Endothelial cell of umbilical vein (primary cell): ENCODE measurements at regions not wholly inside any gene's neighbourhood (a gene's known extent, or its start where the extent isn't known, plus 50 kb on each side); places are given as distances from the start of the nearest gene placed in this dataset.

Experiments
- BruUV-seq: library from RNA; stranded (reverse); fragments of 400-500 nt; replicated peaks from 2 replicates; lab custom pipeline; 2021; lab: Mats Ljungman, UMichigan
- CTCF ChIA-PET: fragments of 300-600, 350-600 bp; sonication (Branson Sonifier 250); formaldehyde crosslinking; loops from one replicate; lab custom pipeline; 2021; ENCODE audit warnings: antibody characterized with exemption, inconsistent platforms; lab: Charles Lee
- POLR2A ChIA-PET: fragments of 300-600, 350-600 bp; sonication (Branson Sonifier 250); formaldehyde crosslinking; loops from one replicate; lab custom pipeline; 2021; ENCODE audit warnings: antibody characterized with exemption, inconsistent platforms; lab: Charles Lee
- DNase-seq: peaks from one replicate; pipeline ENCODE4 v3.0.0-alpha.2; 2011; ENCODE audit warnings: low read depth, low spot score
- FAIRE-seq: peaks from 2 replicates; lab custom pipeline; 2011; peaks lifted over from hg19 to GRCh38; lab: Jason Lieb, UNC
- H2AFZ ChIP-seq: 2 replicates; pipeline ENCODE4 v1.6.0; 2012; ENCODE audit warnings: low read depth, low read length, control low read depth, inconsistent platforms
- H3K27ac ChIP-seq: 2 replicates; pipeline ENCODE4 v1.5.1; 2011; ENCODE audit warnings: low read depth, mild to moderate bottlenecking, control low read depth, low read length, moderate library complexity; ENCODE audit not compliant: insufficient read depth
- H3K27me3 ChIP-seq, 2 experiments: 2 replicates each; pipeline versions ENCODE4 v1.6.0 to v1.6.1; 2011; ENCODE audit warnings: low read length in 2 of 2, mixed read lengths in 1 of 2; ENCODE audit not compliant: control insufficient read depth in 2 of 2, insufficient read depth in 2 of 2
- H3K36me3 ChIP-seq, 2 experiments: 2 replicates in 1 of 2; 3 replicates in 1 of 2; pipeline ENCODE4 v1.5.1; 2011; ENCODE audit warnings: low read length in 2 of 2, mild to moderate bottlenecking in 1 of 2, moderate library complexity in 1 of 2; ENCODE audit not compliant: control insufficient read depth in 2 of 2, insufficient read depth in 2 of 2; ENCODE audit errors: extremely low read depth in 1 of 2
- H3K4me1 ChIP-seq: 3 replicates; pipeline ENCODE4 v1.5.1; 2011; ENCODE audit warnings: mild to moderate bottlenecking, low read length; ENCODE audit not compliant: control insufficient read depth, insufficient read depth; ENCODE audit errors: extremely low read depth
- H3K4me2 ChIP-seq: 2 replicates; pipeline ENCODE4 v1.6.1; 2011; ENCODE audit warnings: low read length, control low read depth, mixed read lengths; ENCODE audit not compliant: insufficient read depth
- H3K4me3 ChIP-seq, 3 experiments: fragments of 200-600 bp in 1 of 3; sonication (generic), shearing (Covaris generic) in 1 of 3; replicated peaks in 1 of 3; 2 replicates each; pipeline ENCODE4 v1.5.1; 2011 to 2016; ENCODE audit warnings: control low read depth in 3 of 3, low read length in 3 of 3, mild to moderate bottlenecking in 2 of 3, inconsistent platforms in 1 of 3, low read depth in 1 of 3, moderate library complexity in 1 of 3; ENCODE audit not compliant: insufficient read depth in 1 of 3
- H3K79me2 ChIP-seq: 2 replicates; pipeline ENCODE4 v1.6.0; 2012; ENCODE audit warnings: low read length, inconsistent platforms; ENCODE audit not compliant: control insufficient read depth, insufficient read depth
- H3K9ac ChIP-seq: replicated peaks from 2 replicates; pipeline ENCODE3; 2011; ENCODE audit warnings: low read length, control low read depth; ENCODE audit not compliant: insufficient read depth; ENCODE audit errors: extremely low read depth
- H3K9me1 ChIP-seq: replicated peaks from 3 replicates; pipeline ENCODE4 v1.6.0; 2011; ENCODE audit warnings: mild to moderate bottlenecking, low read length; ENCODE audit not compliant: control insufficient read depth, insufficient read depth; ENCODE audit errors: extremely low read depth
- H3K9me3 ChIP-seq: replicated peaks from 2 replicates; pipeline ENCODE4 v1.5.1; 2012; ENCODE audit warnings: low read length, inconsistent platforms; ENCODE audit not compliant: control insufficient read depth, insufficient read depth
- H4K20me1 ChIP-seq: replicated peaks from 2 replicates; pipeline ENCODE3; 2011; ENCODE audit warnings: mild to moderate bottlenecking, low read length; ENCODE audit not compliant: control insufficient read depth, insufficient read depth; ENCODE audit errors: extremely low read depth
- EZH2 ChIP-seq: IDR thresholded peaks from 2 replicates; pipeline ENCODE4 v1.6.1; 2012; ENCODE audit warnings: borderline replicate concordance, low read depth, mild to moderate bottlenecking, moderate library complexity, low read length, inconsistent platforms; ENCODE audit not compliant: severe bottlenecking
- FOS ChIP-seq: IDR thresholded peaks from 2 replicates; pipeline ENCODE4 v1.6.1; 2011; ENCODE audit warnings: mild to moderate bottlenecking, low read length, moderate library complexity, borderline replicate concordance; ENCODE audit not compliant: insufficient read depth
- GATA2 ChIP-seq: IDR thresholded peaks from 2 replicates; pipeline ENCODE4 v1.7.0; 2011; ENCODE audit warnings: low read depth, mild to moderate bottlenecking, moderate library complexity, mixed read lengths, low read length; ENCODE audit not compliant: insufficient read length, insufficient read depth
- JUN ChIP-seq: IDR thresholded peaks from 2 replicates; pipeline ENCODE4 v1.6.1; 2011; ENCODE audit warnings: borderline replicate concordance, low read depth; ENCODE audit not compliant: insufficient read length, insufficient read depth
- MAX ChIP-seq: IDR thresholded peaks from 2 replicates; pipeline ENCODE4 v1.6.1; 2011; ENCODE audit not compliant: insufficient read depth, insufficient read length
- MYC ChIP-seq: IDR thresholded peaks from one replicate; pipeline ENCODE4 v1.6.1; 2011; ENCODE audit warnings: mild to moderate bottlenecking, low read depth, low read length
- POLR2A ChIP-seq: IDR thresholded peaks from 2 replicates; pipeline ENCODE4 v1.6.1; 2012; ENCODE audit warnings: low read depth, mild to moderate bottlenecking, control low read depth, low read length
- POLR2AphosphoS5 ChIP-seq: IDR thresholded peaks from 2 replicates; pipeline ENCODE4 v1.6.1; 2012; ENCODE audit warnings: low read depth, mild to moderate bottlenecking, control low read depth, low read length, moderate library complexity; ENCODE audit not compliant: insufficient read depth
- dilution Hi-C: fragments of 300-500 bp; cut with MboI; formaldehyde crosslinking; loops from one replicate; pipeline ENCODE4 v1.15.0; 2019; ENCODE audit warnings: low sequenced_read_pairs; ENCODE audit not compliant: extremely low pct_ligation_motif_present
- intact Hi-C: fragments of 100-400 bp; cut with micrococcal nuclease; formaldehyde crosslinking; loops from one replicate; pipeline ENCODE4 v1.10.0; 2022
- TF ChIP-seq, protein P1 (sequence below), 2 donors: IDR thresholded peaks; 1 replicate in 1 of 2; 2 replicates in 1 of 2; pipeline ENCODE4 v1.5.1; 2011; ENCODE audit warnings: low read length in 2 of 2, mild to moderate bottlenecking in 2 of 2, moderate library complexity in 2 of 2, control low read depth in 1 of 2, inconsistent platforms in 1 of 2, low read depth in 1 of 2; ENCODE audit not compliant: insufficient read depth in 1 of 2; ENCODE audit errors: extremely low read depth in 1 of 2

DNA sequence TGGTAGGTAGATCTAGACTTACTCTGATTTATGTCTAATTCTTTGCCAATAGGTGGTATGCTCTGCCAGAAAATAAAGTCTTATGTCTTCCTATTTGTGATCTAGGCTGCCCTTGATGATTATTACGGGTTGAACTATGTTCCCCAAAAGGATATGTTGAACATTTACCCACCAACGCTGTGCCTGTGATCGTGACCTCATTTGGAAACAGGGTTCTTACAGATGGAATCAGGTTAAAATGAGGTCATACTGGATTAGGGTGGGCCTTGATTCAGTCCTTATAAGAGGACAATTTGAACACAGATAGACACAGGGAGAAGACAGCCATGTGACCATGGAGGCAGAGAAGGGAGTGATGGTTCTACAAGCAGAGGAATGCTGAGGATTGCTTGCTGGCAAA is 95.1 kb upstream of the BCAR3 start:
- Histone ChIP-seq H3K36me3 (no peaks in the 10 kb centered on the region), H3K9me3 (no peaks in the 10 kb centered on the region), H3K9me1 (no peaks in the 10 kb centered on the region), H3K9ac (no peak overlapping the region), H2AFZ (no peak overlapping the region), H3K4me2 (no peak overlapping the region), H3K4me1 (peaks cover 17% of the 10 kb centered on the region), H4K20me1 (no peaks in the 10 kb centered on the region), H3K79me2 (no peaks in the 10 kb centered on the region), H3K27ac (no peak overlapping the region), H3K4me3 (no peak overlapping the region), H3K27me3 (no peaks in the 10 kb centered on the region)
- DNase-seq (no peak), FAIRE-seq (no peak)
- ChIA-PET POLR2A (no interaction called here), CTCF (interaction anchor here (0.9 to 1.6 kb wide), 2 partner anchors 11 to 37 kb away, joined by 3 to 5 read pairs; no protein-coding TSS in a partner anchor)
- no peak for TF ChIP-seq EZH2
- no peak for TF ChIP-seq POLR2A
- TF ChIP-seq POLR2AphosphoS5: no peak
- no peak for TF ChIP-seq FOS
- BruUV-seq: no TSS peak
- dilution Hi-C loops: no loop called here
- intact Hi-C loops: no loop called here

DNA sequence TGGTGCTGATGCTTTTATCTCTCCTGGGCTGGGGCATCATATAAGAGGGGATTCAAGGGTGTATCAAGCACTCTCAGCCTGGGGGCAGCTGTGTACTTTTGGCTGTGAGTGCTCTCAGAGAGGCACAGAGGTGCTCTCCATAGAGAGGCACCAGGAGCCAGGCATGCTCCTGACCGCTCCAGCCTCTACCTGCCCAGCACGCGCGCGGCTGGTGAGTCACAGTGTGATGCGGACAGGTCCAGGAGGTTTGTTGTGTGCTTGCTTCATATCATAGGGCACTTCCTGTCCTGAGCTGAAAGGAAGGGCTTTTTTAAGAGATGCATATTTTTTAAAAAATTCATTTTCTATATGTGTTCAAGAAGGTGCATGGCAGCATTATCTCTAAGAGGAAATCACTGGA is 93.6 kb upstream of the BCAR3 start:
- H3K9me1 ChIP-seq: no peaks in the 10 kb centered on the region
- H3K9ac ChIP-seq: no peak overlapping the region
- H4K20me1 ChIP-seq: no peaks in the 10 kb centered on the region
- no TSS peak for BruUV-seq
- H2AFZ ChIP-seq: no peak overlapping the region
- no peak for FAIRE-seq
- intact Hi-C loops: no loop called here
- ChIA-PET POLR2A (no interaction called here), CTCF (interaction anchor here (0.6 to 1.6 kb wide), 3 partner anchors 22 to 1885 kb away, joined by 3 to 5 read pairs (median 4); no protein-coding TSS in a partner anchor)
- peaks cover 14% of the 10 kb centered on the region for H3K4me1 ChIP-seq
- H3K9me3 ChIP-seq: no peaks in the 10 kb centered on the region
- H3K27me3 ChIP-seq: no peaks in the 10 kb centered on the region
- no peak for TF ChIP-seq MYC
- no peak for TF ChIP-seq POLR2A
- TF ChIP-seq, protein P1, sequence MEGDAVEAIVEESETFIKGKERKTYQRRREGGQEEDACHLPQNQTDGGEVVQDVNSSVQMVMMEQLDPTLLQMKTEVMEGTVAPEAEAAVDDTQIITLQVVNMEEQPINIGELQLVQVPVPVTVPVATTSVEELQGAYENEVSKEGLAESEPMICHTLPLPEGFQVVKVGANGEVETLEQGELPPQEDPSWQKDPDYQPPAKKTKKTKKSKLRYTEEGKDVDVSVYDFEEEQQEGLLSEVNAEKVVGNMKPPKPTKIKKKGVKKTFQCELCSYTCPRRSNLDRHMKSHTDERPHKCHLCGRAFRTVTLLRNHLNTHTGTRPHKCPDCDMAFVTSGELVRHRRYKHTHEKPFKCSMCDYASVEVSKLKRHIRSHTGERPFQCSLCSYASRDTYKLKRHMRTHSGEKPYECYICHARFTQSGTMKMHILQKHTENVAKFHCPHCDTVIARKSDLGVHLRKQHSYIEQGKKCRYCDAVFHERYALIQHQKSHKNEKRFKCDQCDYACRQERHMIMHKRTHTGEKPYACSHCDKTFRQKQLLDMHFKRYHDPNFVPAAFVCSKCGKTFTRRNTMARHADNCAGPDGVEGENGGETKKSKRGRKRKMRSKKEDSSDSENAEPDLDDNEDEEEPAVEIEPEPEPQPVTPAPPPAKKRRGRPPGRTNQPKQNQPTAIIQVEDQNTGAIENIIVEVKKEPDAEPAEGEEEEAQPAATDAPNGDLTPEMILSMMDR (IDR thresholded peaks at IDR 0.05; ENCODE audit: extremely low read depth in 1 of 2, insufficient read depth in 1 of 2, low read depth in 1 of 2, low read length in 2 of 2): no peak
- no peak for TF ChIP-seq JUN
- TF ChIP-seq POLR2AphosphoS5: no peak
- no peak for TF ChIP-seq GATA2
- no peak for TF ChIP-seq FOS
- TF ChIP-seq EZH2: no peak
- no peak for TF ChIP-seq MAX
- no peak overlapping the region for H3K4me3 ChIP-seq
- dilution Hi-C loops: no loop called here
- H3K4me2 ChIP-seq: no peak overlapping the region
- H3K36me3 ChIP-seq: no peaks in the 10 kb centered on the region
- DNase-seq: no peak
- H3K79me2 ChIP-seq: no peaks in the 10 kb centered on the region
- no peak overlapping the region for H3K27ac ChIP-seq
